GM23338 (cell line): ENCODE measurements at regions not wholly inside any gene's neighbourhood (a gene's known extent, or its start where the extent isn't known, plus 50 kb on each side); places are given as distances from the start of the nearest gene placed in this dataset.
"Not testable (repeated sequence)": the region's sequence is repeated elsewhere in the genome, so short reads cannot be mapped to it uniquely, and the experiment has no call there.

Experiments used
- ATAC-seq: fragments of 200-7000 bp; cut with Tn5 transposase; 3 replicates; pipeline ENCODE4 v1.9.1; 2020
- DNase-seq: peaks from one replicate; pipeline ENCODE4 v3.0.0-alpha.2; 2015; ENCODE audit warnings: low spot score
- H2AFZ ChIP-seq: fragments of 200-600 bp; sonication (generic); 2 replicates; pipeline ENCODE4 v1.8.0; 2016; ENCODE audit warnings: antibody characterized with exemption, mild to moderate bottlenecking, moderate library complexity
- H3F3A ChIP-seq: fragments of 200-600 bp; sonication (generic); replicated peaks from 2 replicates; pipeline ENCODE4 v1.8.0; 2017; ENCODE audit warnings: antibody characterized with exemption, mixed run types, low read depth
- H3K27ac ChIP-seq: fragments of 200-600 bp; sonication (generic); 2 replicates; pipeline ENCODE4 v1.6.1; 2016; ENCODE audit warnings: low read depth
- H3K27me3 ChIP-seq: fragments of 200-600 bp; sonication (generic); 2 replicates; pipeline ENCODE4 v1.8.0; 2016; ENCODE audit warnings: mild to moderate bottlenecking, mixed run types, moderate library complexity; ENCODE audit not compliant: insufficient read depth
- H3K36me3 ChIP-seq: fragments of 200-600 bp; sonication (generic); 2 replicates; pipeline ENCODE4 v1.8.0; 2016; ENCODE audit warnings: mild to moderate bottlenecking; ENCODE audit not compliant: insufficient read depth
- H3K4me1 ChIP-seq: fragments of 200-600 bp; sonication (generic); 2 replicates; pipeline ENCODE4 v1.8.0; 2016; ENCODE audit warnings: mild to moderate bottlenecking, moderate library complexity; ENCODE audit not compliant: insufficient read depth
- H3K4me2 ChIP-seq: fragments of 200-600 bp; sonication (generic); 2 replicates; pipeline ENCODE4 v1.7.1; 2017; ENCODE audit warnings: mixed run types
- H3K4me3 ChIP-seq: fragments of 200-600 bp; sonication (generic); 2 replicates; pipeline ENCODE4 v1.6.1; 2016; ENCODE audit warnings: mixed run types
- H3K79me2 ChIP-seq: fragments of 200-600 bp; sonication (generic); replicated peaks from 2 replicates; pipeline ENCODE4 v1.8.0; 2017; ENCODE audit warnings: mild to moderate bottlenecking; ENCODE audit not compliant: insufficient read depth
- H3K9me2 ChIP-seq: fragments of 200-600 bp; sonication (generic); 2 replicates; pipeline ENCODE4 v1.8.0; 2017; ENCODE audit not compliant: insufficient read depth
- H4K20me1 ChIP-seq: fragments of 200-600 bp; sonication (generic); replicated peaks from 2 replicates; pipeline ENCODE4 v1.8.0; 2017; ENCODE audit warnings: mild to moderate bottlenecking; ENCODE audit not compliant: insufficient read depth
- H3K27ac Mint-ChIP-seq: 2 replicates; pipeline ENCODE4 v1.8.0; 2020; ENCODE audit warnings: inconsistent platforms, mild to moderate bottlenecking, moderate library complexity, mixed read lengths
- H3K27me3 Mint-ChIP-seq: 3 replicates; pipeline ENCODE4 v1.8.0; 2022; ENCODE audit warnings: low read depth, mild to moderate bottlenecking, moderate library complexity, mixed read lengths, inconsistent platforms; ENCODE audit not compliant: insufficient read depth, poor library complexity
- H3K36me3 Mint-ChIP-seq: 3 replicates; pipeline ENCODE4 v1.8.0; 2021; ENCODE audit warnings: low read depth, mild to moderate bottlenecking, inconsistent platforms, moderate library complexity, mixed read lengths
- H3K4me1 Mint-ChIP-seq: 3 replicates; pipeline ENCODE4 v1.8.0; 2020; ENCODE audit warnings: mild to moderate bottlenecking, inconsistent platforms, mixed read lengths
- H3K4me3 Mint-ChIP-seq: 3 replicates; pipeline ENCODE4 v1.8.0; 2021; ENCODE audit warnings: moderate library complexity, mild to moderate bottlenecking, inconsistent platforms, mixed read lengths
- H3K9me3 Mint-ChIP-seq: 3 replicates; pipeline ENCODE4 v1.8.0; 2020; ENCODE audit warnings: moderate library complexity, mild to moderate bottlenecking, inconsistent platforms, mixed read lengths
- EZH2 ChIP-seq: fragments of 200-600 bp; sonication (generic); IDR thresholded peaks from one replicate; pipeline ENCODE4 v1.8.0; 2017; ENCODE audit warnings: antibody characterized with exemption, mild to moderate bottlenecking, low read depth; ENCODE audit not compliant: unreplicated experiment
- EZH2phosphoT487 ChIP-seq: fragments of 200-600 bp; sonication (generic); IDR thresholded peaks from one replicate; pipeline ENCODE4 v1.8.1; 2018; ENCODE audit warnings: antibody characterized with exemption; ENCODE audit not compliant: unreplicated experiment
- JUNB ChIP-seq: IDR thresholded peaks from one replicate; pipeline ENCODE4 v1.6.1; 2016; ENCODE audit warnings: antibody characterized with exemption; ENCODE audit not compliant: unreplicated experiment
- STAT1 ChIP-seq: IDR thresholded peaks from one replicate; pipeline ENCODE4 v1.6.1; 2016; ENCODE audit warnings: antibody characterized with exemption; ENCODE audit not compliant: unreplicated experiment
- ZNF114 ChIP-seq: fragments of 250-450 bp; sonication (Bioruptor Pico); IDR thresholded peaks from 2 replicates; pipeline ENCODE4 v1.5.0; 2020; ENCODE audit warnings: mild to moderate bottlenecking, moderate library complexity
- TF ChIP-seq, protein P1 (sequence below): fragments of 250-450 bp; sonication (Bioruptor Pico); IDR thresholded peaks from 2 replicates; pipeline ENCODE4 v1.5.0; 2020; ENCODE audit warnings: mild to moderate bottlenecking, moderate library complexity
- TF ChIP-seq, protein P2 (sequence below): IDR thresholded peaks from 2 replicates; pipeline ENCODE4 v1.6.1; 2016; ENCODE audit warnings: antibody characterized with exemption
- TF ChIP-seq, protein P3 (sequence below), 2 experiments: fragments of 200-600 bp in 1 of 2; sonication (generic) in 1 of 2; conservative IDR thresholded peaks; 2 replicates each; pipeline versions ENCODE4 v1.5.1 to v1.6.1; 2016 to 2017; ENCODE audit warnings: antibody characterized with exemption in 2 of 2, low read depth in 2 of 2, mild to moderate bottlenecking in 2 of 2, moderate library complexity in 1 of 2

DNA sequence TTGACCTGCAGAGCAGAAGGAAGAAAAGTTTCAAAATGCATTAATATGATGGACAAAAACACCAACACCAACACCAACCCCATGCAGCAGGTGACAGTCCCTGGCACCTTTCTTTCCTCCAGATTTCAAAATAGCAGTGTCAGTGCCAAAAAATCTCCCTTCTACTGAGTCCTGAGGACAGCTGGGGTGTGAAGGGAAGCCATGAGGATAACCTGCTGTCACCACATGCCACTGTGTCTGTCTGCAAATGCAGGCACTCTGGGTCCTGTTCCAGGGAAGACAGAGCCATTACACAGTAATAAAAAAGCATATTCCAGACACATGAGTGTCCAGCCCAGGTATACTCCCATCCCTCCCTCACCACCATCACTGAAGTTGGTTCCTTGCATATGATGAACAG is 187.5 kb downstream of the BMP15 start (continued):
- TF ChIP-seq, protein P1, sequence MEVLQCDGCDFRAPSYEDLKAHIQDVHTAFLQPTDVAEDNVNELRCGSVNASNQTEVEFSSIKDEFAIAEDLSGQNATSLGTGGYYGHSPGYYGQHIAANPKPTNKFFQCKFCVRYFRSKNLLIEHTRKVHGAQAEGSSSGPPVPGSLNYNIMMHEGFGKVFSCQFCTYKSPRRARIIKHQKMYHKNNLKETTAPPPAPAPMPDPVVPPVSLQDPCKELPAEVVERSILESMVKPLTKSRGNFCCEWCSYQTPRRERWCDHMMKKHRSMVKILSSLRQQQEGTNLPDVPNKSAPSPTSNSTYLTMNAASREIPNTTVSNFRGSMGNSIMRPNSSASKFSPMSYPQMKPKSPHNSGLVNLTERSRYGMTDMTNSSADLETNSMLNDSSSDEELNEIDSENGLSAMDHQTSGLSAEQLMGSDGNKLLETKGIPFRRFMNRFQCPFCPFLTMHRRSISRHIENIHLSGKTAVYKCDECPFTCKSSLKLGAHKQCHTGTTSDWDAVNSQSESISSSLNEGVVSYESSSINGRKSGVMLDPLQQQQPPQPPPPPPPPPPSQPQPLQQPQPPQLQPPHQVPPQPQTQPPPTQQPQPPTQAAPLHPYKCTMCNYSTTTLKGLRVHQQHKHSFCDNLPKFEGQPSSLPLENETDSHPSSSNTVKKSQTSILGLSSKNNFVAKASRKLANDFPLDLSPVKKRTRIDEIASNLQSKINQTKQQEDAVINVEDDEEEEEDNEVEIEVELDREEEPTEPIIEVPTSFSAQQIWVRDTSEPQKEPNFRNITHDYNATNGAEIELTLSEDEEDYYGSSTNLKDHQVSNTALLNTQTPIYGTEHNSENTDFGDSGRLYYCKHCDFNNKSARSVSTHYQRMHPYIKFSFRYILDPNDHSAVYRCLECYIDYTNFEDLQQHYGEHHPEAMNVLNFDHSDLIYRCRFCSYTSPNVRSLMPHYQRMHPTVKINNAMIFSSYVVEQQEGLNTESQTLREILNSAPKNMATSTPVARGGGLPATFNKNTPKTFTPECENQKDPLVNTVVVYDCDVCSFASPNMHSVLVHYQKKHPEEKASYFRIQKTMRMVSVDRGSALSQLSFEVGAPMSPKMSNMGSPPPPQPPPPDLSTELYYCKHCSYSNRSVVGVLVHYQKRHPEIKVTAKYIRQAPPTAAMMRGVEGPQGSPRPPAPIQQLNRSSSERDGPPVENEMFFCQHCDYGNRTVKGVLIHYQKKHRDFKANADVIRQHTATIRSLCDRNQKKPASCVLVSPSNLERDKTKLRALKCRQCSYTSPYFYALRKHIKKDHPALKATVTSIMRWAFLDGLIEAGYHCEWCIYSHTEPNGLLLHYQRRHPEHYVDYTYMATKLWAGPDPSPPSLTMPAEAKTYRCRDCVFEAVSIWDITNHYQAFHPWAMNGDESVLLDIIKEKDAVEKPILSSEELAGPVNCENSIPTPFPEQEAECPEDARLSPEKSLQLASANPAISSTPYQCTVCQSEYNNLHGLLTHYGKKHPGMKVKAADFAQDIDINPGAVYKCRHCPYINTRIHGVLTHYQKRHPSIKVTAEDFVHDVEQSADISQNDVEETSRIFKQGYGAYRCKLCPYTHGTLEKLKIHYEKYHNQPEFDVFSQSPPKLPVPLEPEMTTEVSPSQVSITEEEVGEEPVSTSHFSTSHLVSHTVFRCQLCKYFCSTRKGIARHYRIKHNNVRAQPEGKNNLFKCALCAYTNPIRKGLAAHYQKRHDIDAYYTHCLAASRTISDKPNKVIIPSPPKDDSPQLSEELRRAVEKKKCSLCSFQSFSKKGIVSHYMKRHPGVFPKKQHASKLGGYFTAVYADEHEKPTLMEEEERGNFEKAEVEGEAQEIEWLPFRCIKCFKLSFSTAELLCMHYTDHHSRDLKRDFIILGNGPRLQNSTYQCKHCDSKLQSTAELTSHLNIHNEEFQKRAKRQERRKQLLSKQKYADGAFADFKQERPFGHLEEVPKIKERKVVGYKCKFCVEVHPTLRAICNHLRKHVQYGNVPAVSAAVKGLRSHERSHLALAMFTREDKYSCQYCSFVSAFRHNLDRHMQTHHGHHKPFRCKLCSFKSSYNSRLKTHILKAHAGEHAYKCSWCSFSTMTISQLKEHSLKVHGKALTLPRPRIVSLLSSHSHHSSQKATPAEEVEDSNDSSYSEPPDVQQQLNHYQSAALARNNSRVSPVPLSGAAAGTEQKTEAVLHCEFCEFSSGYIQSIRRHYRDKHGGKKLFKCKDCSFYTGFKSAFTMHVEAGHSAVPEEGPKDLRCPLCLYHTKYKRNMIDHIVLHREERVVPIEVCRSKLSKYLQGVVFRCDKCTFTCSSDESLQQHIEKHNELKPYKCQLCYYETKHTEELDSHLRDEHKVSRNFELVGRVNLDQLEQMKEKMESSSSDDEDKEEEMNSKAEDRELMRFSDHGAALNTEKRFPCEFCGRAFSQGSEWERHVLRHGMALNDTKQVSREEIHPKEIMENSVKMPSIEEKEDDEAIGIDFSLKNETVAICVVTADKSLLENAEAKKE (CRISPR knock-in tag) = no peak
- TF ChIP-seq, protein P2, sequence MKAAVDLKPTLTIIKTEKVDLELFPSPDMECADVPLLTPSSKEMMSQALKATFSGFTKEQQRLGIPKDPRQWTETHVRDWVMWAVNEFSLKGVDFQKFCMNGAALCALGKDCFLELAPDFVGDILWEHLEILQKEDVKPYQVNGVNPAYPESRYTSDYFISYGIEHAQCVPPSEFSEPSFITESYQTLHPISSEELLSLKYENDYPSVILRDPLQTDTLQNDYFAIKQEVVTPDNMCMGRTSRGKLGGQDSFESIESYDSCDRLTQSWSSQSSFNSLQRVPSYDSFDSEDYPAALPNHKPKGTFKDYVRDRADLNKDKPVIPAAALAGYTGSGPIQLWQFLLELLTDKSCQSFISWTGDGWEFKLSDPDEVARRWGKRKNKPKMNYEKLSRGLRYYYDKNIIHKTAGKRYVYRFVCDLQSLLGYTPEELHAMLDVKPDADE = no peak
- no peak for TF ChIP-seq EZH2
- no peak for TF ChIP-seq ZNF114
- TF ChIP-seq EZH2phosphoT487 = no peak
- no peak for TF ChIP-seq JUNB
- TF ChIP-seq STAT1 = no peak
- TF ChIP-seq, protein P3, sequence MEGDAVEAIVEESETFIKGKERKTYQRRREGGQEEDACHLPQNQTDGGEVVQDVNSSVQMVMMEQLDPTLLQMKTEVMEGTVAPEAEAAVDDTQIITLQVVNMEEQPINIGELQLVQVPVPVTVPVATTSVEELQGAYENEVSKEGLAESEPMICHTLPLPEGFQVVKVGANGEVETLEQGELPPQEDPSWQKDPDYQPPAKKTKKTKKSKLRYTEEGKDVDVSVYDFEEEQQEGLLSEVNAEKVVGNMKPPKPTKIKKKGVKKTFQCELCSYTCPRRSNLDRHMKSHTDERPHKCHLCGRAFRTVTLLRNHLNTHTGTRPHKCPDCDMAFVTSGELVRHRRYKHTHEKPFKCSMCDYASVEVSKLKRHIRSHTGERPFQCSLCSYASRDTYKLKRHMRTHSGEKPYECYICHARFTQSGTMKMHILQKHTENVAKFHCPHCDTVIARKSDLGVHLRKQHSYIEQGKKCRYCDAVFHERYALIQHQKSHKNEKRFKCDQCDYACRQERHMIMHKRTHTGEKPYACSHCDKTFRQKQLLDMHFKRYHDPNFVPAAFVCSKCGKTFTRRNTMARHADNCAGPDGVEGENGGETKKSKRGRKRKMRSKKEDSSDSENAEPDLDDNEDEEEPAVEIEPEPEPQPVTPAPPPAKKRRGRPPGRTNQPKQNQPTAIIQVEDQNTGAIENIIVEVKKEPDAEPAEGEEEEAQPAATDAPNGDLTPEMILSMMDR (conservative IDR thresholded peaks at IDR 0.05; ENCODE audit: low read depth in 2 of 2) = no peak

DNA sequence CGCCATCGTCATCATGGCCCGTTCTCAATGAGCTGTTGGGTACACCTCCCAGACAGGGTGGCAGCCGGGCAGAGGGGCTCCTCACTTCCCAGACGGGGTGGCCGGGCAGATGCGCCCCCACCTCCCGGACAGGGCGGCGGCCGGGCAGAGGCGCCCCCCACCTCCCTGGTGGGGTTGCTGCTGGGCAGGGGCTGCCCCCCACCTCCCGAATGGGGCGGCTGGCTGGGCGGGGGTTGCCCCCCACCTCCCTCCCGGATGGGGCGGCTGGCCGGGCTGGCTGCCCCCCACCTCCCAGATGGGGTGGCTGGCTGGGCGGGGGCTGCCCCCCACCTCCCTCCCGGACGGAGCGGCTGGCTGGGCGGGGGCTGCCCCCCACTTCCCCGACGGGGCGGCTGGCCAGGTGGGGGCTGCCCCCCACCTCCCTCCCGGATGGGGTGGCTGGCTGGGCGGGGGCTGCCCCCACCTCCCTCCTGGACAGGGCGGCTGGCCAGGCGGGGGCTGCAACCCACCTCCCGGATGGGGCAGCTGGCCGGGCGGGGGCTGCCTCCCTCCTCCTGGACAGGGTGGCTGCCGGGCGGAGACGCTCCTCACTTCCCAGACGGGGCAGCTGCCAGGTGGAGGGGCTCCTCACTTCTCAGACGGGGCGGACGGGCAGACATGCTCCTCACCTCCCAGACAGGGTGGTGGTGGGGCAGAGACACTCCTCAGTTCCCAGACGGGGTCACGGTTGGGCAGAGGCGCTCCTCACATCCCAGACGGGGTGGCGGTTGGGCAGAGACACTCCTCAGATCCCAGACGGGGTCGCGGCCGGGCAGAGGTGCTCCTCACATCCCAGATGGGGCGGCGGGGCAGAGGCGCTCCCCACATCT is 208.8 kb downstream of the BMP15 start:
- not testable (repeated sequence) for H3K27me3 ChIP-seq, H3K4me3 Mint-ChIP-seq, H3K4me3 ChIP-seq, H2AFZ ChIP-seq, H3K4me1 ChIP-seq, H3K9me2 ChIP-seq, H3K79me2 ChIP-seq, H3K27me3 Mint-ChIP-seq, H3F3A ChIP-seq, DNase-seq, H4K20me1 ChIP-seq, H3K36me3 ChIP-seq, H3K36me3 Mint-ChIP-seq, H3K4me1 Mint-ChIP-seq, ATAC-seq, H3K27ac Mint-ChIP-seq, H3K4me2 ChIP-seq, H3K27ac ChIP-seq
- H3K9me3 Mint-ChIP-seq = peaks cover 17% of the 10 kb centered on the region

- H3K79me2 ChIP-seq, ATAC-seq, H3K4me1 Mint-ChIP-seq, H3K27ac ChIP-seq, DNase-seq, H3K27ac Mint-ChIP-seq, H3K36me3 ChIP-seq, H3K9me3 Mint-ChIP-seq, H3F3A ChIP-seq, H3K36me3 Mint-ChIP-seq, H3K4me3 ChIP-seq, H3K4me1 ChIP-seq, H3K27me3 Mint-ChIP-seq, H3K27me3 ChIP-seq, H4K20me1 ChIP-seq, H2AFZ ChIP-seq, H3K4me2 ChIP-seq, H3K4me3 Mint-ChIP-seq, H3K9me2 ChIP-seq: not testable (repeated sequence)
These were observed 206.9 kb upstream of the NUDT10 start for GRCh38 chrX:51125743-51126142.
